ENCODE measurements at regions not wholly inside any gene's neighbourhood (a gene's known extent, or its start where the extent isn't known, plus 50 kb on each side); places are given as distances from the start of the nearest gene placed in this dataset.

GRCh38 chr18:30929065-30929464 lies 113.5 kb downstream of the DSC3 start:
- no peak for TF ChIP-seq CTCF (conservative IDR thresholded peaks at IDR 0.05)
- TF ChIP-seq ZFX (IDR thresholded peaks at IDR 0.05), result no peak
